Body of pancreas (tissue), 4 donors: ENCODE measurements at regions not wholly inside any gene's neighbourhood (a gene's known extent, or its start where the extent isn't known, plus 50 kb on each side); places are given as distances from the start of the nearest gene placed in this dataset.

Experiments
- CTCF ChIP-seq, 7 experiments: fragments of 450-650 bp in 4 of 7; fragments of 200-600 bp in 3 of 7; sonication (generic) in 3 of 7; IDR thresholded peaks; one replicate each; pipeline ENCODE4 v1.5.1; 2016 to 2019; ENCODE audit warnings: antibody characterized with exemption in 7 of 7
- POLR2A ChIP-seq, 3 donors: fragments of 450-650 bp; IDR thresholded peaks; one replicate each; pipeline ENCODE4 v1.6.1; 2016; ENCODE audit warnings: antibody characterized with exemption in 3 of 3, mild to moderate bottlenecking in 2 of 3

GRCh38 chr10:127801302-127801701 lies 64.3 kb downstream of the FOXI2 start:
- TF ChIP-seq POLR2A (IDR thresholded peaks at IDR 0.05), result no peak
- TF ChIP-seq CTCF (IDR thresholded peaks at IDR 0.05), result no peak
